Tibial artery (tissue), 4 donors: ENCODE measurements at regions not wholly inside any gene's neighbourhood (a gene's known extent, or its start where the extent isn't known, plus 50 kb on each side); places are given as distances from the start of the nearest gene placed in this dataset.
"Not testable (repeated sequence)": the region's sequence is repeated elsewhere in the genome, so short reads cannot be mapped to it uniquely, and the experiment has no call there.

Source experiments
- DNase-seq, 2 donors: peaks; one replicate each; pipeline ENCODE4 v3.0.0-alpha.2; 2019
- H3K27ac ChIP-seq, 2 donors: fragments of 200-600 bp; sonication (generic) in 1 of 2; 1 replicate in 1 of 2; 2 replicates in 1 of 2; pipeline ENCODE4 v1.5.1; 2018 to 2019; ENCODE audit warnings: mild to moderate bottlenecking in 1 of 2
- H3K27me3 ChIP-seq, 2 donors: fragments of 200-600 bp; sonication (generic) in 1 of 2; one replicate each; pipeline versions ENCODE4 v1.5.1 to v1.6.0; 2016 to 2019
- H3K36me3 ChIP-seq, 3 donors: fragments of 200-600 bp; sonication (generic) in 2 of 3; one replicate each; pipeline ENCODE4 v1.5.1; 2016 to 2019; ENCODE audit warnings: mild to moderate bottlenecking in 2 of 3
- H3K4me1 ChIP-seq, 4 donors: fragments of 200-600 bp; sonication (generic) in 2 of 4; 1 replicate in 3 of 4; 2 replicates in 1 of 4; pipeline ENCODE4 v1.5.1; 2016 to 2019
- H3K4me3 ChIP-seq, 2 donors: fragments of 200-600 bp; sonication (generic) in 1 of 2; 1 replicate in 1 of 2; 2 replicates in 1 of 2; pipeline ENCODE4 v1.5.1; 2018 to 2019; ENCODE audit warnings: mild to moderate bottlenecking in 2 of 2
- H3K9me3 ChIP-seq, 3 donors: fragments of 200-600 bp; sonication (generic) in 1 of 3; one replicate each; pipeline ENCODE4 v1.5.1; 2016 to 2019
- intact Hi-C: fragments of 100-400 bp; cut with DNase I; formaldehyde crosslinking; loops from one replicate; pipeline ENCODE4 v1.15.0; 2023; ENCODE audit warnings: low total_unique reads
- TF ChIP-seq, protein P1 (sequence below), 2 experiments: fragments of 200-600 bp in 1 of 2; fragments of 450-650 bp in 1 of 2; IDR thresholded peaks; one replicate each; pipeline ENCODE4 v1.5.1; 2017 to 2019; ENCODE audit warnings: antibody characterized with exemption in 2 of 2, mild to moderate bottlenecking in 1 of 2, moderate library complexity in 1 of 2

- TF ChIP-seq, protein P1, sequence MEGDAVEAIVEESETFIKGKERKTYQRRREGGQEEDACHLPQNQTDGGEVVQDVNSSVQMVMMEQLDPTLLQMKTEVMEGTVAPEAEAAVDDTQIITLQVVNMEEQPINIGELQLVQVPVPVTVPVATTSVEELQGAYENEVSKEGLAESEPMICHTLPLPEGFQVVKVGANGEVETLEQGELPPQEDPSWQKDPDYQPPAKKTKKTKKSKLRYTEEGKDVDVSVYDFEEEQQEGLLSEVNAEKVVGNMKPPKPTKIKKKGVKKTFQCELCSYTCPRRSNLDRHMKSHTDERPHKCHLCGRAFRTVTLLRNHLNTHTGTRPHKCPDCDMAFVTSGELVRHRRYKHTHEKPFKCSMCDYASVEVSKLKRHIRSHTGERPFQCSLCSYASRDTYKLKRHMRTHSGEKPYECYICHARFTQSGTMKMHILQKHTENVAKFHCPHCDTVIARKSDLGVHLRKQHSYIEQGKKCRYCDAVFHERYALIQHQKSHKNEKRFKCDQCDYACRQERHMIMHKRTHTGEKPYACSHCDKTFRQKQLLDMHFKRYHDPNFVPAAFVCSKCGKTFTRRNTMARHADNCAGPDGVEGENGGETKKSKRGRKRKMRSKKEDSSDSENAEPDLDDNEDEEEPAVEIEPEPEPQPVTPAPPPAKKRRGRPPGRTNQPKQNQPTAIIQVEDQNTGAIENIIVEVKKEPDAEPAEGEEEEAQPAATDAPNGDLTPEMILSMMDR (IDR thresholded peaks at IDR 0.05): no peak
These were observed 427.1 kb downstream of the RND3 start for GRCh38 chr2:150060341-150060740.

DNA sequence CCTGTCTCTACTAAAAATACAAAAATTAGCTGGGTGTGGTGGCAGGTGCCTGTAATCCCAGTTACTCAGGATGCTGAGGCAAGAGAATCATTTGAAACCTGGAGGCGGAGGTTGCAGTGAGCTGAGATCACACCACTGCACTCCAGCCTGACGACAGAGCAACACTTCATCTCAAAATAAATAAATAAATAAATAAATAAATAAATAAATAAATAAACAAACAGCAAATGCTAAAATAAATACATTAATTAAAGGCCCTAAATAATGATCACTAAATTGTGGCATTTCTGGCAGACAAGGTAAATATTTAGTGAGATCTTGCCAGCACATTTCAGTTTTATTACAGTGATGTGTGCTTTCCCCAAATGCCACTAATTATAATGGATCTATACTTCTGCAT, 427.8 kb downstream of the RND3 start:
- H3K9me3 ChIP-seq, H3K4me1 ChIP-seq, H3K27me3 ChIP-seq, DNase-seq, H3K4me3 ChIP-seq, H3K27ac ChIP-seq, intact Hi-C loops, H3K36me3 ChIP-seq: not testable (repeated sequence)

More at GRCh38 chr2:150060341-150060740, 427.1 kb downstream of the RND3 start:
- Histone ChIP-seq H3K36me3 (no peaks in the 10 kb centered on the region), H3K9me3 (no peaks in the 10 kb centered on the region), H3K27me3 (no peaks in the 10 kb centered on the region), H3K4me3 (no peak overlapping the region), H3K27ac (no peak overlapping the region), H3K4me1 (no peaks in the 10 kb centered on the region)
- DNase-seq: no peak
- intact Hi-C loops: no loop called here

DNA sequence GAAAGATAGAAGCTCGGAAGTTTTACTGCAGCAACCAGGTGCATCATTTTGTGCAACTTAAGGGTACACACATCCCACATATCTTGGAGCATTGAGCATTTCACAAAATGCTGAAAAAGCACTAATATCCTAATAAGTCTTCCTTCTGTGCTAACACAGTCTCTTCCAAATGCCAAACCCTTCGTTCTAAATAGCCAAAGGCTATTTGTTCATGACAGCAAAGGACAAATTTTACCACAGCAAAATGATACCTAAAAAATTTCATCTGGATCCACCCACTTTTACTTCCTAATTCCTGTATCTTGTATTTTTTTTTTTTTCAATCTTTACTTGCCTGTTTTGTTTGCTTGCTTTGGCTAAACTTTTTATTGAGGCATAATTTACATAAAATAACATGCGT, 435.0 kb downstream of the RND3 start:
- no peaks in the 10 kb centered on the region for H3K9me3 ChIP-seq
- no peaks in the 10 kb centered on the region for H3K4me1 ChIP-seq
- TF ChIP-seq, protein P1 (IDR thresholded peaks at IDR 0.05): no peak
- H3K4me3 ChIP-seq: no peak overlapping the region
- intact Hi-C loops: no loop called here
- no peaks in the 10 kb centered on the region for H3K36me3 ChIP-seq
- DNase-seq: no peak
- no peaks in the 10 kb centered on the region for H3K27me3 ChIP-seq
- H3K27ac ChIP-seq: no peak overlapping the region

DNA sequence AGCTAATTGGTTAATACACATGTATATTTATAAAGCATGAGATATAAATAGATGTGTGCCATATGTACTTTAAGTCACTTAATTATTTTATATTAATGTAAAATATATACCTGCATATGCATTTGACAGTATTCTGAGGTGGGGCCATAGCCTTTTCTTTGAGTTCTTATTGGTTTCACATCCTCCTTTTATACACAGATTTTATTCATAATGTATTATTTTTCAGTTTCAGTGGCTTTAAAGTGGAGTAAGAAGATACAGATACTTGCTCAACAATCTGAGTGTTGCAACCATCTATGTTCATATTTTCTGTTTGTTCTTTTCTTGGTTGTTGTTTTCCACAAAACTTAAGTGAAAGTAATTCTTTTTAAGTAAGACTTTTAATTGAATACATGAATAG, 436.5 kb downstream of the RND3 start:
- no peaks in the 10 kb centered on the region for H3K9me3 ChIP-seq
- H3K36me3 ChIP-seq: no peaks in the 10 kb centered on the region
- H3K4me1 ChIP-seq: no peaks in the 10 kb centered on the region
- intact Hi-C loops: no loop called here
- H3K27me3 ChIP-seq: no peaks in the 10 kb centered on the region
- TF ChIP-seq, protein P1 (IDR thresholded peaks at IDR 0.05): no peak
- no peak overlapping the region for H3K4me3 ChIP-seq
- H3K27ac ChIP-seq: no peak overlapping the region
- no peak for DNase-seq

DNA sequence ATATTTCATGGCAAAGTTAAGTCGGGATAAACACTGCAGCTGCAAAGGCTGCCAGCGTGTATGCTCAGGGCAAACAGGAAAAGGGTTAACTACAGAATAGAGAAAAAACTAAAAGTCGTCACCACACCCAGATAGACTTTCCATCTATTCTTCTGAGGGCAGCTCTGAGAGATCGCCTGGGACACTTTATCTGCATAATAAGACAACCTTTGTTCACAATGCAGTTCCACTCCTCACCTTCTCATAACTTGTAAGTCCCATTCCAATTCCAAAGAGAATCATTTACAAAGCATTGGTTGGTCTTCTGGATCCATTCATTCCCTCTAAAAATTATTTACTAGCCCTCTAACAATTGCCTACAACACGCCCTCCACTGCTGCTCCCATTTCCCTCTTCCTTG, 437.4 kb downstream of the RND3 start:
- no peak for DNase-seq
- intact Hi-C loops: no loop called here
- TF ChIP-seq, protein P1 (IDR thresholded peaks at IDR 0.05): no peak

GRCh38 chr2:150047620-150048222, 439.7 kb downstream of the RND3 start:
- Histone ChIP-seq H3K4me1 (no peaks in the 10 kb centered on the region), H3K27ac (no peak overlapping the region), H3K27me3 (no peaks in the 10 kb centered on the region), H3K36me3 (no peaks in the 10 kb centered on the region), H3K4me3 (no peak overlapping the region), H3K9me3 (no peaks in the 10 kb centered on the region)
- TF ChIP-seq, protein P1 (IDR thresholded peaks at IDR 0.05): no peak
- DNase-seq: no peak
- intact Hi-C loops: no loop called here

More for the DNA sequence above, 437.4 kb downstream of the RND3 start:
- Histone ChIP-seq H3K4me1 (no peaks in the 10 kb centered on the region), H3K36me3 (no peaks in the 10 kb centered on the region), H3K27me3 (no peaks in the 10 kb centered on the region), H3K4me3 (no peak overlapping the region), H3K9me3 (no peaks in the 10 kb centered on the region), H3K27ac (no peak overlapping the region)
